Neural progenitor cell (in vitro differentiated cells): ENCODE measurements at regions not wholly inside any gene's neighbourhood (a gene's known extent, or its start where the extent isn't known, plus 50 kb on each side); places are given as distances from the start of the nearest gene placed in this dataset.

ENCODE experiments used
- EZH2 ChIP-seq: fragments of 200-600 bp; sonication (generic); IDR thresholded peaks from 2 replicates; pipeline ENCODE4 v1.6.1; 2017; ENCODE audit warnings: antibody characterized with exemption, mild to moderate bottlenecking, moderate library complexity
- TF ChIP-seq, protein P1 (sequence below): fragments of 200-600 bp; sonication (generic); IDR thresholded peaks from 2 replicates; pipeline ENCODE4 v1.5.1; 2017; ENCODE audit warnings: antibody characterized with exemption, mild to moderate bottlenecking

DNA sequence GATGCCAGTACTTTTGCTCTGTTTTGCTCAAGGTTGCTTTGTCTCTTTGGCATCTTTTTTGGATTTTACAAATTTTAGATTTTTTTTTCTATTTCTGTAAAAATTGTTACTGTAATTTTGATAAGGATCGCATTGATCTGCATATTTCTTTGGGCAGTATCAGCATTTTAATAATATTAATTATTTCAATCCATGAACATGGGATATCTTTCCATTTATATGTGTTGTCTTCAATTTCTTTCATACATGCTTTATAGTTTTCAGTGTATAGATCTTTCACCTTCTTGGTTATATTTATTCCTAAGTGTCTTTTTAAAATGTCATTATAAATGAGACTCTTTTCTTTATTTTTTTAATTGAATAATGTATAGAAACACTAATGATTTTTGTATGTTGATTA lies 301.6 kb upstream of the SEMA3D start:
- no peak for TF ChIP-seq EZH2
- TF ChIP-seq, protein P1, sequence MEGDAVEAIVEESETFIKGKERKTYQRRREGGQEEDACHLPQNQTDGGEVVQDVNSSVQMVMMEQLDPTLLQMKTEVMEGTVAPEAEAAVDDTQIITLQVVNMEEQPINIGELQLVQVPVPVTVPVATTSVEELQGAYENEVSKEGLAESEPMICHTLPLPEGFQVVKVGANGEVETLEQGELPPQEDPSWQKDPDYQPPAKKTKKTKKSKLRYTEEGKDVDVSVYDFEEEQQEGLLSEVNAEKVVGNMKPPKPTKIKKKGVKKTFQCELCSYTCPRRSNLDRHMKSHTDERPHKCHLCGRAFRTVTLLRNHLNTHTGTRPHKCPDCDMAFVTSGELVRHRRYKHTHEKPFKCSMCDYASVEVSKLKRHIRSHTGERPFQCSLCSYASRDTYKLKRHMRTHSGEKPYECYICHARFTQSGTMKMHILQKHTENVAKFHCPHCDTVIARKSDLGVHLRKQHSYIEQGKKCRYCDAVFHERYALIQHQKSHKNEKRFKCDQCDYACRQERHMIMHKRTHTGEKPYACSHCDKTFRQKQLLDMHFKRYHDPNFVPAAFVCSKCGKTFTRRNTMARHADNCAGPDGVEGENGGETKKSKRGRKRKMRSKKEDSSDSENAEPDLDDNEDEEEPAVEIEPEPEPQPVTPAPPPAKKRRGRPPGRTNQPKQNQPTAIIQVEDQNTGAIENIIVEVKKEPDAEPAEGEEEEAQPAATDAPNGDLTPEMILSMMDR: no peak
